ENCODE measurements at regions not wholly inside any gene's neighbourhood (a gene's known extent, or its start where the extent isn't known, plus 50 kb on each side); places are given as distances from the start of the nearest gene placed in this dataset.

DNA sequence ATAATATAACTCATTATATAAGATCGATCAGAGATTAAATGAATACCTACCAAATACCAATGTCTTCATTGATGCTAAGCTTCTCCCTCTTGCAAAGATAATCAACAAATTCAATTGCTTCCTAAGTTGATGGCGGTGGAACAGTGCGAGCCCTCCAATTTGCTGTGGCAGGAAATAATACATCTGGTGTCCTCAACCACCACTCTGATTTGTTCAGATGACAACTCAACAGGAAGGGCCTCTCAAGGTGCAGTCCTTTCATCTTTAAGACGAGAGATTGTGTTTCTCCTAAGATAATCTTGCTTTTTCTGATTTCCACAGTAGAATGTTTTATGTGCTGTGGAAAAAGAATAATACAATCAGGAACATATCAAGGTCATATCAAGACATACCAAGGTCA, 56.6 kb upstream of the IGFBP2 start:
- no peak overlapping the region for H3K27ac ChIP-seq (ENCODE audit: low read depth, low read length)
- H3K9ac ChIP-seq (ENCODE audit: low read length): no peak overlapping the region
- peaks cover 11% of the 10 kb centered on the region for H3K4me1 ChIP-seq (ENCODE audit: insufficient read depth, low read length)
- no peaks in the 10 kb centered on the region for H3K9me3 ChIP-seq (ENCODE audit: low read length)
- no peaks in the 10 kb centered on the region for H3K27me3 ChIP-seq (ENCODE audit: control insufficient read depth in 1 of 2, insufficient read depth in 2 of 2, low read length in 2 of 2)
- no peaks in the 10 kb centered on the region for H3K36me3 ChIP-seq (ENCODE audit: insufficient read depth, low read length)
- H3K4me3 ChIP-seq (ENCODE audit: low read depth in 1 of 2, low read length in 2 of 2): no peak overlapping the region

DNA sequence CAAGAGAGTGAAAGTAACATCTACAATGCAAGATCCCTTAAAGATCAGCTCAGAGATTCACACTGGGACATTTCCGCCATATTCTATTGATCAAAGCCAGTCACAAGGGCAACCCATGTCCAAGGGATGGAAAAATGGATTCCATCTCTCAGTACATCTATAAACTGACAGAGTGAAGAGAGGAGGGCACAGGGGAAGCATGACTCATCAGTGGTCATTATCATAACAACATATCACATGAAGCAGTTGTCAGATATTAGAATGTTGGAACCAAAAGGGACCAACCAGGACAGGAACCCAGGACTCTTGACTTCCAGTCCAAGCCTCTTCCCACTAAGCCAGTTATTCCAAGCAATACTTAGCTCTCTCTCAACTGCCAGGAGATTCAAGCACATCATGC, 54.9 kb upstream of the IGFBP2 start:
- peaks cover 3% of the 10 kb centered on the region for H3K4me1 ChIP-seq (ENCODE audit: insufficient read depth, low read length)
- no peaks in the 10 kb centered on the region for H3K36me3 ChIP-seq (ENCODE audit: insufficient read depth, low read length)
- H3K4me3 ChIP-seq (ENCODE audit: low read depth in 1 of 2, low read length in 2 of 2): no peak overlapping the region
- no peaks in the 10 kb centered on the region for H3K27me3 ChIP-seq (ENCODE audit: control insufficient read depth in 1 of 2, insufficient read depth in 2 of 2, low read length in 2 of 2)
- H3K27ac ChIP-seq (ENCODE audit: low read depth, low read length): no peak overlapping the region
- no peaks in the 10 kb centered on the region for H3K9me3 ChIP-seq (ENCODE audit: low read length)
- no peak overlapping the region for H3K9ac ChIP-seq (ENCODE audit: low read length)

DNA sequence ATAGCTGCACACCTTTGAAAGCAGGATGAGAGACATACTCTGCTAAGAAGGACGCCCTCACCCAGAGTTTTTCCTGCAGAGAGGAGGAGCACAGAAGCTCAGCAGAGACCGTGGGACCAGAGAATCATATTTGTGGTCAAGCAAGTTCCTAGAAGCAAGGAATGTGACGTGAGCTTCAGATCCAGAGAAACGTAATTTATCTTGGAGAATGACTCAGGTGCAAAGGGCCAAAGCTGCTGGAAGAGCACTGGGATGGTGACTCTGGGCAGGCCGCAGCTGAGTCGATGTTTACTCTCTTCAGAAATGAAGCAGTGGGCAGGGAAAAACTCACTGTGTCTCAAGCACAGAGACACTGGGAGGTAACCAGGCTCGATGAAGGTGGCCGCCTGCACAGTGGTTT, 50.1 kb upstream of the IGFBP2 start:
- Histone ChIP-seq H3K4me1 (ENCODE audit: insufficient read depth, low read length) (no peaks in the 10 kb centered on the region), H3K9me3 (ENCODE audit: low read length) (no peaks in the 10 kb centered on the region), H3K4me3 (ENCODE audit: low read depth in 1 of 2, low read length in 2 of 2) (no peak overlapping the region), H3K9ac (ENCODE audit: low read length) (no peak overlapping the region), H3K36me3 (ENCODE audit: insufficient read depth, low read length) (no peaks in the 10 kb centered on the region), H3K27ac (ENCODE audit: low read depth, low read length) (no peak overlapping the region), H3K27me3 (ENCODE audit: control insufficient read depth in 1 of 2, insufficient read depth in 2 of 2, low read length in 2 of 2) (no peaks in the 10 kb centered on the region)

All from muscle layer of colon (tissue), 2 donors.